Stimulated activated CD8-positive, alpha-beta memory T cell treated with anti-CD3 and anti-CD28 coated beads, Interleukin-7, amount 100 ng/mL, for 48 hours (primary cell): ENCODE measurements at regions not wholly inside any gene's neighbourhood (a gene's known extent, or its start where the extent isn't known, plus 50 kb on each side); places are given as distances from the start of the nearest gene placed in this dataset.
"Not testable (repeated sequence)": the region's sequence is repeated elsewhere in the genome, so short reads cannot be mapped to it uniquely, and the experiment has no call there.

ENCODE experiments used
- DNase-seq, 2 donors: peaks; one replicate each; pipeline ENCODE4 v3.0.0-alpha.2; 2020; ENCODE audit warnings: low read depth in 1 of 2; ENCODE audit errors: extremely low read depth in 1 of 2

GRCh38 chr12:127595506-127595905, 671.5 kb upstream of the TMEM132C start:
- no peak for DNase-seq

GRCh38 chr12:127596891-127597290, 670.1 kb upstream of the TMEM132C start:
- DNase-seq: no peak

- no peak for DNase-seq
These were observed 667.5 kb upstream of the TMEM132C start for GRCh38 chr12:127599436-127599835.

- DNase-seq: no peak
These were observed 666.8 kb upstream of the TMEM132C start for GRCh38 chr12:127600211-127600610.

GRCh38 chr12:127606476-127607015, 660.4 kb upstream of the TMEM132C start:
- no peak for DNase-seq

GRCh38 chr12:127607146-127607725, 659.7 kb upstream of the TMEM132C start:
- no peak for DNase-seq

GRCh38 chr12:127608359-127608758, 658.6 kb upstream of the TMEM132C start:
- not testable (repeated sequence) for DNase-seq

- DNase-seq: no peak
These were observed 653.9 kb upstream of the TMEM132C start for GRCh38 chr12:127613056-127613455.

GRCh38 chr12:127619869-127620734, 646.9 kb upstream of the TMEM132C start:
- no peak for DNase-seq

- no peak for DNase-seq
These were observed 646.1 kb upstream of the TMEM132C start for GRCh38 chr12:127620735-127621355.

GRCh38 chr12:127621366-127621765, 645.6 kb upstream of the TMEM132C start:
- no peak for DNase-seq

GRCh38 chr12:127623362-127623761, 643.6 kb upstream of the TMEM132C start:
- no peak for DNase-seq

- no peak for DNase-seq
These were observed 641.7 kb upstream of the TMEM132C start for GRCh38 chr12:127625176-127625771.

- DNase-seq: no peak
These were observed 638.3 kb upstream of the TMEM132C start for GRCh38 chr12:127628645-127629044.

GRCh38 chr12:127629066-127629820, 637.7 kb upstream of the TMEM132C start:
- DNase-seq: no peak

- DNase-seq: no peak
These were observed 634.5 kb upstream of the TMEM132C start for GRCh38 chr12:127632461-127632860.

GRCh38 chr12:127635838-127636237, 631.1 kb upstream of the TMEM132C start:
- DNase-seq: no peak

- no peak for DNase-seq
These were observed 630.1 kb upstream of the TMEM132C start for GRCh38 chr12:127636882-127637281.

GRCh38 chr12:127640181-127640886, 626.6 kb upstream of the TMEM132C start:
- DNase-seq: no peak

GRCh38 chr12:127642208-127642607, 624.8 kb upstream of the TMEM132C start:
- DNase-seq: no peak
